IMR-90 (cell line): ENCODE measurements at regions not wholly inside any gene's neighbourhood (a gene's known extent, or its start where the extent isn't known, plus 50 kb on each side); places are given as distances from the start of the nearest gene placed in this dataset.

Source experiments
- ATAC-seq: fragments of 200-7000 bp; cut with Tn5 transposase; 2 replicates; pipeline ENCODE4 v1.9.1; 2020; ENCODE audit warnings: low read depth, mild to moderate bottlenecking, moderate library complexity
- BruUV-seq: library from RNA; stranded (reverse); fragments of 400-500 nt; replicated peaks from 2 replicates; lab custom pipeline; 2021; lab: Mats Ljungman, UMichigan
- CTCF ChIA-PET: fragments of 300-600 bp; formaldehyde crosslinking; extraction: SDS; loops from one replicate; lab custom pipeline; 2021; ENCODE audit warnings: antibody characterized with exemption; lab: Yijun Ruan, JAX
- POLR2A ChIA-PET: fragments of 300-600 bp; sonication (Branson Sonifier 250); formaldehyde crosslinking; loops from one replicate; lab custom pipeline; 2022; ENCODE audit warnings: antibody characterized with exemption; ENCODE audit not compliant: unreplicated experiment; lab: Charles Lee
- DNase-seq: peaks from one replicate; pipeline ENCODE4 v3.0.0; 2013
- H2AFZ ChIP-seq: replicated peaks from 2 replicates; pipeline ENCODE3; 2013; ENCODE audit warnings: low read length, mild to moderate bottlenecking; ENCODE audit not compliant: poor library complexity
- H2AK5ac ChIP-seq: 2 replicates; pipeline ENCODE4 v1.6.1; 2013; ENCODE audit warnings: low read depth, low read length, inconsistent platforms
- H2AK9ac ChIP-seq: replicated peaks from 2 replicates; pipeline ENCODE3; 2013; ENCODE audit warnings: mild to moderate bottlenecking, low read depth, low read length, moderate library complexity; ENCODE audit not compliant: poor library complexity
- H2BK120ac ChIP-seq: 2 replicates; pipeline ENCODE4 v1.6.1; 2013; ENCODE audit warnings: low read depth, low read length, inconsistent platforms
- H2BK15ac ChIP-seq: 3 replicates; pipeline ENCODE4 v1.6.1; 2013; ENCODE audit warnings: low read depth, low read length, inconsistent platforms
- H2BK20ac ChIP-seq: 2 replicates; pipeline ENCODE4 v1.6.1; 2013; ENCODE audit warnings: low read depth, mild to moderate bottlenecking, inconsistent platforms, low read length, moderate library complexity
- H2BK5ac ChIP-seq: 2 replicates; pipeline ENCODE4 v1.6.1; 2013; ENCODE audit warnings: mild to moderate bottlenecking, low read depth, low read length, inconsistent platforms; ENCODE audit not compliant: poor library complexity, severe bottlenecking
- H3K14ac ChIP-seq: replicated peaks from 2 replicates; pipeline ENCODE4 v1.6.1; 2013; ENCODE audit warnings: low read depth, low read length, inconsistent platforms
- H3K18ac ChIP-seq: 2 replicates; pipeline ENCODE4 v1.6.1; 2013; ENCODE audit warnings: low read depth, low read length, control low read depth
- H3K23ac ChIP-seq: 2 replicates; pipeline ENCODE4 v1.6.1; 2013; ENCODE audit warnings: low read depth, low read length, inconsistent platforms
- H3K27ac ChIP-seq: 2 replicates; pipeline ENCODE4 v1.5.1; 2013; ENCODE audit warnings: mild to moderate bottlenecking, control low read depth, low read length; ENCODE audit not compliant: insufficient read depth
- H3K27me3 ChIP-seq: 2 replicates; pipeline ENCODE4 v1.6.1; 2013; ENCODE audit warnings: low read length; ENCODE audit not compliant: control insufficient read depth, insufficient read depth
- H3K36me3 ChIP-seq: 2 replicates; pipeline ENCODE4 v1.6.1; 2013; ENCODE audit warnings: low read length, mixed read lengths; ENCODE audit not compliant: control insufficient read depth, insufficient read depth
- H3K4ac ChIP-seq: 2 replicates; pipeline ENCODE4 v1.6.1; 2013; ENCODE audit warnings: low read depth, low read length, inconsistent platforms
- H3K4me1 ChIP-seq: 2 replicates; pipeline ENCODE4 v1.6.1; 2013; ENCODE audit warnings: low read length, mixed read lengths; ENCODE audit not compliant: control insufficient read depth, insufficient read depth
- H3K4me2 ChIP-seq: 2 replicates; pipeline ENCODE4 v1.6.1; 2013; ENCODE audit warnings: low read depth, mild to moderate bottlenecking, control low read depth, low read length, moderate library complexity
- H3K4me3 ChIP-seq: 2 replicates; pipeline ENCODE4 v1.5.1; 2013; ENCODE audit warnings: low read depth, mild to moderate bottlenecking, control low read depth, low read length, moderate library complexity; ENCODE audit not compliant: insufficient read depth
- H3K56ac ChIP-seq: 2 replicates; pipeline ENCODE4 v1.6.1; 2013; ENCODE audit warnings: low read length, inconsistent platforms; ENCODE audit not compliant: insufficient read depth; ENCODE audit errors: extremely low read depth
- H3K79me1 ChIP-seq, 2 experiments: 2 replicates each; pipeline ENCODE4 v1.6.1; 2013; ENCODE audit warnings: low read length in 2 of 2, inconsistent platforms in 1 of 2, low read depth in 1 of 2
- H3K9ac ChIP-seq: 2 replicates; pipeline ENCODE4 v1.6.1; 2013; ENCODE audit warnings: low read depth, low read length, control low read depth
- H3K9me1 ChIP-seq: 2 replicates; pipeline ENCODE4 v1.6.1; 2013; ENCODE audit warnings: low read length, inconsistent platforms; ENCODE audit not compliant: insufficient read depth
- H3K9me3 ChIP-seq: 2 replicates; pipeline ENCODE4 v1.6.1; 2013; ENCODE audit warnings: low read length; ENCODE audit not compliant: control insufficient read depth, insufficient read depth
- H4K20me1 ChIP-seq: 2 replicates; pipeline ENCODE4 v1.6.1; 2013; ENCODE audit warnings: low read length, inconsistent platforms; ENCODE audit not compliant: insufficient read depth
- H4K5ac ChIP-seq: 2 replicates; pipeline ENCODE4 v1.6.1; 2013; ENCODE audit warnings: mild to moderate bottlenecking, low read depth, low read length, control low read depth
- H4K8ac ChIP-seq, 2 experiments: 2 replicates each; pipeline ENCODE4 v1.6.1; 2013; ENCODE audit warnings: low read depth in 2 of 2, low read length in 2 of 2, control low read depth in 1 of 2, inconsistent platforms in 1 of 2
- H4K91ac ChIP-seq: 2 replicates; pipeline ENCODE4 v1.6.1; 2013; ENCODE audit warnings: low read depth, low read length, inconsistent platforms; ENCODE audit not compliant: insufficient read depth
- CHD1 ChIP-seq: IDR thresholded peaks from 2 replicates; pipeline ENCODE4 v1.6.1; 2012; ENCODE audit warnings: low read depth, low read length, improper control_type of control experiment
- FOS ChIP-seq: fragments of 150-350 bp; IDR thresholded peaks from 2 replicates; pipeline ENCODE4 v1.6.1; 2016; ENCODE audit warnings: low read depth, low read length
- MAFK ChIP-seq: IDR thresholded peaks from 2 replicates; pipeline ENCODE4 v1.6.1; 2012; ENCODE audit warnings: low read depth, low read length, improper control_type of control experiment
- MAZ ChIP-seq: IDR thresholded peaks from 2 replicates; pipeline ENCODE4 v1.6.1; 2012; ENCODE audit warnings: low read depth, mild to moderate bottlenecking, low read length, improper control_type of control experiment, moderate library complexity, borderline replicate concordance
- MXI1 ChIP-seq: IDR thresholded peaks from 2 replicates; pipeline ENCODE4 v1.6.1; 2012; ENCODE audit warnings: low read depth, mild to moderate bottlenecking, low read length, moderate library complexity, borderline replicate concordance
- NFE2L2 ChIP-seq: fragments of 150-350 bp; IDR thresholded peaks from 2 replicates; pipeline ENCODE4 v1.6.1; 2016; ENCODE audit warnings: low read depth, mild to moderate bottlenecking, low read length
- POLR2A ChIP-seq: IDR thresholded peaks from 2 replicates; pipeline ENCODE4 v1.6.1; 2012; ENCODE audit warnings: mild to moderate bottlenecking, low read depth, low read length
- RFX5 ChIP-seq: IDR thresholded peaks from 2 replicates; pipeline ENCODE4 v1.8.0; 2012; ENCODE audit warnings: low read depth, mild to moderate bottlenecking, low read length, moderate library complexity
- SMC3 ChIP-seq: fragments of 150-350 bp; IDR thresholded peaks from 2 replicates; pipeline ENCODE4 v1.6.1; 2016; ENCODE audit warnings: low read depth, mild to moderate bottlenecking, antibody characterized with exemption, low read length, moderate library complexity
- WGBS, 2 experiments: methylation state at CpG; one replicate each; pipeline versions ENCODE4 v1.1.5 to v1.1.7; 2013; ENCODE audit warnings: missing lambda C conversion rate in 2 of 2; ENCODE audit not compliant: insufficient read length in 1 of 2; ENCODE audit errors: extremely low coverage in 2 of 2; 5-methylcytosine and 5-hydroxymethylcytosine counted together
- dilution Hi-C: fragments of 300-500 bp; cut with HindIII; formaldehyde crosslinking; loops from one replicate; pipeline ENCODE4 v1.14.3; 2018; ENCODE audit warnings: low sequenced_read_pairs; ENCODE audit not compliant: unreplicated experiment
- in situ Hi-C: fragments of 300-500 bp; cut with MboI; formaldehyde crosslinking; loops from 3 replicates; pipeline ENCODE4 v1.14.3; 2019; ENCODE audit warnings: low sequenced_read_pairs, inconsistent platforms, mixed read lengths
- intact Hi-C: fragments of 100-400 bp; cut with micrococcal nuclease; formaldehyde crosslinking; loops from 2 replicates; pipeline ENCODE4 v1.10.0; 2022
- TF ChIP-seq, protein P1 (sequence below): conservative IDR thresholded peaks from 2 replicates; pipeline ENCODE4 v1.5.1; 2012; ENCODE audit warnings: mild to moderate bottlenecking, low read depth, low read length, improper control_type of control experiment
- TF ChIP-seq, protein P2 (sequence below): fragments of 150-350 bp; IDR thresholded peaks from 2 replicates; pipeline ENCODE4 v1.6.1; 2016; ENCODE audit warnings: low read depth, mild to moderate bottlenecking, low read length, moderate library complexity, borderline replicate concordance
- TF ChIP-seq, protein P3 (sequence below): fragments of 150-350 bp; IDR thresholded peaks from 2 replicates; pipeline ENCODE4 v1.6.1; 2017; ENCODE audit warnings: mild to moderate bottlenecking, antibody characterized with exemption, low read length, low read depth

DNA sequence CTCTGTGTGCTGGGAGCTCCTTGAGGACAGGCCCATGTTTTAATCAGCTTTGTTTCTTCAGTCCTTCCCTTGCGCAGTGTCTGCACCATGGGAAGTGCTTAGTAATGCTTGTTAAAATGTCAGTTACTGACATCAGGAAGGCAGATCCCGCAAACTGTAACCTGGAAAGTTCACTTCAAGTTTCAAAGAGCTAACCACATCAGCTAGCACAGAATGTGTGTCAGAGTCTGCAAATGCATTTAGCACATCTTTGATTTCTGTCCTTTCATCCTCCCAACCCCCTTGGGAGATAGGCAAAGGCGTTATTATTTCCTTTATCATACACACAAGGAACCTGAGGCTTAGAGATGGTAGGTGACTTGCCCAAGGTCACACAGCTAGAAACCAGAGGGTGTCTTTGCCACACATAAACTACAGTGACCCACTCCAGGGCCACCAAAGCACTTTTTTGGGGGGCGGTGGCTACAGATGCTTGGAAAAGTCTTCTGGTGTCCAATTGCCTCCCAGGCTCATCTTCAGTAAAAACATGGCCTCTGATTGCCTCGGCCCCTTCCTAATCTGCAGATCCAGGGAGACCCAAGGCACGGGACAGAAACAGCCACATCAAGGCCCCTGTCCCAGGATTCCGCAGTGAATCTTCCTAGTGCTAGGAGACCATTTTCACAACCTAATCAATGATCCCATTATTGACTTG lies 116.2 kb upstream of the GPR26 start:
- H3K27me3 ChIP-seq: no peaks in the 10 kb centered on the region
- H3K4me2 ChIP-seq: no peak overlapping the region
- ChIA-PET POLR2A (no interaction called here), CTCF (interaction anchor here (0.7 kb wide), 1 partner anchor 79 kb away, joined by 3 read pairs; no protein-coding TSS in a partner anchor)
- no peak overlapping the region for H3K23ac ChIP-seq
- H2BK5ac ChIP-seq: no peak overlapping the region
- peaks cover 5% of the 10 kb centered on the region; the same call in 1 of the 2 replicates for H3K9me3 ChIP-seq
- H2BK15ac ChIP-seq: no peak overlapping the region
- in situ Hi-C loops (loop anchor here (5.0 to 25.0 kb wide), 3 partner anchors 418 to 888 kb away; a partner anchor contains a TSS), dilution Hi-C loops (no loop called here), intact Hi-C loops (no loop called here)
- no peak overlapping the region for H3K18ac ChIP-seq
- BruUV-seq: no TSS peak
- H3K27ac ChIP-seq: no peak overlapping the region
- no peak overlapping the region for H2BK120ac ChIP-seq
- no peaks in the 10 kb centered on the region for H3K36me3 ChIP-seq
- no peak overlapping the region for H4K5ac ChIP-seq
- no peak overlapping the region for H3K14ac ChIP-seq
- H4K8ac ChIP-seq: no peak overlapping the region
- no peak overlapping the region for H2BK20ac ChIP-seq
- H2AK9ac ChIP-seq: no peak overlapping the region
- no peak overlapping the region for H2AK5ac ChIP-seq
- H4K20me1 ChIP-seq: no peaks in the 10 kb centered on the region
- no peak overlapping the region for H3K9ac ChIP-seq
- WGBS, 2 experiments: 33% methylated on average over 1 of the region's 7 CpGs; no CpG with 5 or more reads in 1 of the 2 experiments
- ATAC-seq (no peak), DNase-seq (no peak)
- H3K56ac ChIP-seq: no peak overlapping the region
- no peak overlapping the region for H4K91ac ChIP-seq
- H3K79me1 ChIP-seq: no peaks in the 10 kb centered on the region
- no peak overlapping the region for H3K4ac ChIP-seq
- H2AFZ ChIP-seq: no peak overlapping the region
- TF ChIP-seq RFX5: no peak
- TF ChIP-seq, protein P1, sequence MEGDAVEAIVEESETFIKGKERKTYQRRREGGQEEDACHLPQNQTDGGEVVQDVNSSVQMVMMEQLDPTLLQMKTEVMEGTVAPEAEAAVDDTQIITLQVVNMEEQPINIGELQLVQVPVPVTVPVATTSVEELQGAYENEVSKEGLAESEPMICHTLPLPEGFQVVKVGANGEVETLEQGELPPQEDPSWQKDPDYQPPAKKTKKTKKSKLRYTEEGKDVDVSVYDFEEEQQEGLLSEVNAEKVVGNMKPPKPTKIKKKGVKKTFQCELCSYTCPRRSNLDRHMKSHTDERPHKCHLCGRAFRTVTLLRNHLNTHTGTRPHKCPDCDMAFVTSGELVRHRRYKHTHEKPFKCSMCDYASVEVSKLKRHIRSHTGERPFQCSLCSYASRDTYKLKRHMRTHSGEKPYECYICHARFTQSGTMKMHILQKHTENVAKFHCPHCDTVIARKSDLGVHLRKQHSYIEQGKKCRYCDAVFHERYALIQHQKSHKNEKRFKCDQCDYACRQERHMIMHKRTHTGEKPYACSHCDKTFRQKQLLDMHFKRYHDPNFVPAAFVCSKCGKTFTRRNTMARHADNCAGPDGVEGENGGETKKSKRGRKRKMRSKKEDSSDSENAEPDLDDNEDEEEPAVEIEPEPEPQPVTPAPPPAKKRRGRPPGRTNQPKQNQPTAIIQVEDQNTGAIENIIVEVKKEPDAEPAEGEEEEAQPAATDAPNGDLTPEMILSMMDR: no peak
- no peak for TF ChIP-seq MAFK
- TF ChIP-seq POLR2A: no peak
- no peak for TF ChIP-seq FOS
- TF ChIP-seq CHD1: no peak
- TF ChIP-seq, protein P2, sequence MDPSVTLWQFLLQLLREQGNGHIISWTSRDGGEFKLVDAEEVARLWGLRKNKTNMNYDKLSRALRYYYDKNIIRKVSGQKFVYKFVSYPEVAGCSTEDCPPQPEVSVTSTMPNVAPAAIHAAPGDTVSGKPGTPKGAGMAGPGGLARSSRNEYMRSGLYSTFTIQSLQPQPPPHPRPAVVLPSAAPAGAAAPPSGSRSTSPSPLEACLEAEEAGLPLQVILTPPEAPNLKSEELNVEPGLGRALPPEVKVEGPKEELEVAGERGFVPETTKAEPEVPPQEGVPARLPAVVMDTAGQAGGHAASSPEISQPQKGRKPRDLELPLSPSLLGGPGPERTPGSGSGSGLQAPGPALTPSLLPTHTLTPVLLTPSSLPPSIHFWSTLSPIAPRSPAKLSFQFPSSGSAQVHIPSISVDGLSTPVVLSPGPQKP: no peak
- no peak for TF ChIP-seq MXI1
- TF ChIP-seq NFE2L2: no peak
- no peak for TF ChIP-seq SMC3
- TF ChIP-seq, protein P3, sequence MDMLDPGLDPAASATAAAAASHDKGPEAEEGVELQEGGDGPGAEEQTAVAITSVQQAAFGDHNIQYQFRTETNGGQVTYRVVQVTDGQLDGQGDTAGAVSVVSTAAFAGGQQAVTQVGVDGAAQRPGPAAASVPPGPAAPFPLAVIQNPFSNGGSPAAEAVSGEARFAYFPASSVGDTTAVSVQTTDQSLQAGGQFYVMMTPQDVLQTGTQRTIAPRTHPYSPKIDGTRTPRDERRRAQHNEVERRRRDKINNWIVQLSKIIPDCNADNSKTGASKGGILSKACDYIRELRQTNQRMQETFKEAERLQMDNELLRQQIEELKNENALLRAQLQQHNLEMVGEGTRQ: no peak
- no peak for TF ChIP-seq MAZ
- H3K4me1 ChIP-seq: no peaks in the 10 kb centered on the region
- no peak overlapping the region for H3K4me3 ChIP-seq
- no peaks in the 10 kb centered on the region for H3K9me1 ChIP-seq
